Panc1 (cell line): ENCODE measurements at regions not wholly inside any gene's neighbourhood (a gene's known extent, or its start where the extent isn't known, plus 50 kb on each side); places are given as distances from the start of the nearest gene placed in this dataset.

Experiments used
- ATAC-seq: fragments of 200-7000 bp; cut with Tn5 transposase; 2 replicates; pipeline ENCODE4 v1.9.1; 2020; ENCODE audit warnings: mild to moderate bottlenecking, moderate library complexity
- BruUV-seq: library from RNA; stranded (reverse); fragments of 400-500 nt; replicated peaks from 2 replicates; lab custom pipeline; 2021; lab: Mats Ljungman, UMichigan
- CTCF ChIA-PET: fragments of 300-600 bp; sonication (Branson Sonifier 250); formaldehyde crosslinking; loops from one replicate; lab custom pipeline; 2022; ENCODE audit warnings: antibody characterized with exemption; lab: Charles Lee
- POLR2A ChIA-PET: fragments of 300-600 bp; sonication (Branson Sonifier 250); formaldehyde crosslinking; loops from one replicate; lab custom pipeline; 2022; ENCODE audit warnings: antibody characterized with exemption; lab: Charles Lee
- DNase-seq: peaks from one replicate; pipeline ENCODE4 v3.0.0-alpha.2; 2010; ENCODE audit warnings: low read depth, low spot score
- H3K27ac ChIP-seq: 2 replicates; pipeline ENCODE4 v1.5.1; 2011; ENCODE audit warnings: mild to moderate bottlenecking, low read length, inconsistent platforms
- H3K27me3 ChIP-seq: fragments of 200-500 bp; sonication (Bioruptor generic); 2 replicates; pipeline ENCODE4 v1.6.0; 2014; ENCODE audit warnings: low read length, inconsistent platforms; ENCODE audit not compliant: control insufficient read depth, insufficient read depth
- H3K36me3 ChIP-seq: fragments of 200-500 bp; sonication (Bioruptor generic); 2 replicates; pipeline ENCODE4 v1.5.1; 2014; ENCODE audit warnings: inconsistent platforms, mild to moderate bottlenecking, low read length, moderate library complexity; ENCODE audit not compliant: control insufficient read depth, insufficient read depth
- H3K4me1 ChIP-seq: 2 replicates; pipeline ENCODE4 v1.5.1; 2011; ENCODE audit warnings: inconsistent platforms, mild to moderate bottlenecking, low read length, moderate library complexity; ENCODE audit not compliant: control insufficient read depth, insufficient read depth
- H3K4me3 ChIP-seq, 2 experiments: 2 replicates each; pipeline ENCODE4 v1.5.1; 2011 to 2012; ENCODE audit warnings: low read depth in 2 of 2, low read length in 2 of 2, mild to moderate bottlenecking in 2 of 2, inconsistent platforms in 1 of 2, moderate library complexity in 1 of 2
- H3K9me3 ChIP-seq: fragments of 200-500 bp; sonication (Bioruptor generic); 2 replicates; pipeline ENCODE4 v1.5.1; 2014; ENCODE audit warnings: low read depth, mild to moderate bottlenecking, inconsistent platforms, low read length, moderate library complexity; ENCODE audit not compliant: control insufficient read depth, insufficient read depth
- POLR2AphosphoS5 ChIP-seq: IDR thresholded peaks from 2 replicates; pipeline ENCODE4 v1.6.1; 2012; ENCODE audit warnings: mild to moderate bottlenecking, low read depth, low read length, moderate library complexity
- REST ChIP-seq, 2 experiments: IDR thresholded peaks; 2 replicates each; pipeline ENCODE4 v1.6.1; 2011 to 2012; ENCODE audit warnings: low read depth in 2 of 2, control low read depth in 1 of 2, low read length in 1 of 2, mild to moderate bottlenecking in 1 of 2, moderate library complexity in 1 of 2; ENCODE audit not compliant: insufficient read depth in 1 of 2
- SIN3A ChIP-seq: IDR thresholded peaks from 2 replicates; pipeline ENCODE4 v1.6.1; 2012; ENCODE audit warnings: low read depth, mild to moderate bottlenecking, low read length, moderate library complexity, borderline replicate concordance; ENCODE audit not compliant: insufficient read depth
- TCF7L2 ChIP-seq: IDR thresholded peaks from 2 replicates; pipeline ENCODE4 v1.6.1; 2011; ENCODE audit warnings: mild to moderate bottlenecking, low read depth, low read length, inconsistent platforms
- in situ Hi-C: cut with HindIII; loops from 2 replicates; pipeline ENCODE4 v1.10.0; 2016; ENCODE audit warnings: low sequenced_read_pairs, low pct_unique_long_range_greater_than_20kb
- intact Hi-C: fragments of 100-400 bp; cut with micrococcal nuclease; formaldehyde crosslinking; loops from one replicate; pipeline ENCODE4 v1.10.0; 2022; ENCODE audit not compliant: unreplicated experiment
- TF ChIP-seq, protein P1 (sequence below): fragments of 450-650 bp; IDR thresholded peaks from 2 replicates; pipeline ENCODE4 v1.5.1; 2017; ENCODE audit warnings: mild to moderate bottlenecking

- ChIA-PET POLR2A (no interaction called here), CTCF (no interaction called here)
- intact Hi-C loops = no loop called here
Observed at GRCh38 chr1:184329245-184329953, 57.4 kb upstream of the C1orf21 start.

GRCh38 chr1:184329962-184330868, 56.6 kb upstream of the C1orf21 start:
- BruUV-seq = no TSS peak
- intact Hi-C loops = no loop called here

More at GRCh38 chr1:184329245-184329953, 57.4 kb upstream of the C1orf21 start:
- no peak overlapping the region for H3K4me3 ChIP-seq
- H3K4me1 ChIP-seq = no peaks in the 10 kb centered on the region
- TF ChIP-seq POLR2AphosphoS5 = no peak
- TF ChIP-seq TCF7L2 = no peak
- TF ChIP-seq, protein P1, sequence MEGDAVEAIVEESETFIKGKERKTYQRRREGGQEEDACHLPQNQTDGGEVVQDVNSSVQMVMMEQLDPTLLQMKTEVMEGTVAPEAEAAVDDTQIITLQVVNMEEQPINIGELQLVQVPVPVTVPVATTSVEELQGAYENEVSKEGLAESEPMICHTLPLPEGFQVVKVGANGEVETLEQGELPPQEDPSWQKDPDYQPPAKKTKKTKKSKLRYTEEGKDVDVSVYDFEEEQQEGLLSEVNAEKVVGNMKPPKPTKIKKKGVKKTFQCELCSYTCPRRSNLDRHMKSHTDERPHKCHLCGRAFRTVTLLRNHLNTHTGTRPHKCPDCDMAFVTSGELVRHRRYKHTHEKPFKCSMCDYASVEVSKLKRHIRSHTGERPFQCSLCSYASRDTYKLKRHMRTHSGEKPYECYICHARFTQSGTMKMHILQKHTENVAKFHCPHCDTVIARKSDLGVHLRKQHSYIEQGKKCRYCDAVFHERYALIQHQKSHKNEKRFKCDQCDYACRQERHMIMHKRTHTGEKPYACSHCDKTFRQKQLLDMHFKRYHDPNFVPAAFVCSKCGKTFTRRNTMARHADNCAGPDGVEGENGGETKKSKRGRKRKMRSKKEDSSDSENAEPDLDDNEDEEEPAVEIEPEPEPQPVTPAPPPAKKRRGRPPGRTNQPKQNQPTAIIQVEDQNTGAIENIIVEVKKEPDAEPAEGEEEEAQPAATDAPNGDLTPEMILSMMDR = no peak
- TF ChIP-seq REST (IDR thresholded peaks at IDR 0.05; ENCODE audit: insufficient read depth in 1 of 2, low read depth in 2 of 2, low read length in 1 of 2) = no peak
- TF ChIP-seq SIN3A = no peak
- ATAC-seq (no peak), DNase-seq (no peak)
- no peak overlapping the region for H3K27ac ChIP-seq
- H3K36me3 ChIP-seq = no peaks in the 10 kb centered on the region
- no peaks in the 10 kb centered on the region for H3K9me3 ChIP-seq
- BruUV-seq = no TSS peak
- in situ Hi-C loops = no loop called here
- H3K27me3 ChIP-seq = no peaks in the 10 kb centered on the region

More at GRCh38 chr1:184329962-184330868, 56.6 kb upstream of the C1orf21 start:
- Histone ChIP-seq H3K4me1 (no peaks in the 10 kb centered on the region), H3K27me3 (no peaks in the 10 kb centered on the region), H3K36me3 (no peaks in the 10 kb centered on the region), H3K9me3 (no peaks in the 10 kb centered on the region), H3K27ac (no peak overlapping the region), H3K4me3 (no peak overlapping the region)
- ChIA-PET POLR2A (no interaction called here), CTCF (interaction anchor here (0.6 kb wide), 1 partner anchor 72 kb away, joined by 3 read pairs; no protein-coding TSS in a partner anchor)
- no peak for ATAC-seq
- in situ Hi-C loops = no loop called here
- no peak for TF ChIP-seq SIN3A
- TF ChIP-seq POLR2AphosphoS5 = no peak
- no peak for TF ChIP-seq REST (IDR thresholded peaks at IDR 0.05; ENCODE audit: insufficient read depth in 1 of 2, low read depth in 2 of 2, low read length in 1 of 2)
- TF ChIP-seq, protein P1 = no peak
- TF ChIP-seq TCF7L2 = no peak
- DNase-seq = no peak
